GM23248 (cell line): ENCODE measurements at regions not wholly inside any gene's neighbourhood (a gene's known extent, or its start where the extent isn't known, plus 50 kb on each side); places are given as distances from the start of the nearest gene placed in this dataset.

Experiments used
- DNase-seq: peaks from one replicate; pipeline ENCODE4 v3.0.0-alpha.2; 2015
- H2AFZ ChIP-seq: fragments of 200-600 bp; sonication (generic); 2 replicates; pipeline ENCODE4 v1.6.1; 2016; ENCODE audit warnings: antibody characterized with exemption
- H3F3A ChIP-seq: fragments of 200-600 bp; sonication (generic); 2 replicates; pipeline ENCODE4 v1.6.1; 2016; ENCODE audit warnings: mild to moderate bottlenecking, antibody characterized with exemption, mixed run types; ENCODE audit not compliant: insufficient read depth
- H3K27ac ChIP-seq: fragments of 200-600 bp; sonication (generic); 2 replicates; pipeline ENCODE4 v1.5.1; 2016; ENCODE audit warnings: mild to moderate bottlenecking
- H3K27me3 ChIP-seq: fragments of 200-600 bp; sonication (generic); replicated peaks from 2 replicates; pipeline ENCODE4 v1.6.1; 2016; ENCODE audit warnings: mild to moderate bottlenecking; ENCODE audit not compliant: insufficient read depth
- H3K36me3 ChIP-seq: fragments of 200-600 bp; sonication (generic); 2 replicates; pipeline ENCODE4 v1.6.1; 2016; ENCODE audit warnings: low read depth, mild to moderate bottlenecking
- H3K4me1 ChIP-seq: fragments of 200-600 bp; sonication (generic); 2 replicates; pipeline ENCODE4 v1.6.1; 2016; ENCODE audit warnings: mild to moderate bottlenecking; ENCODE audit not compliant: insufficient read depth
- H3K4me2 ChIP-seq: fragments of 200-600 bp; sonication (generic); one replicate; pipeline ENCODE4 v1.6.1; 2016; ENCODE audit warnings: mild to moderate bottlenecking; ENCODE audit not compliant: unreplicated experiment
- H3K4me3 ChIP-seq: fragments of 200-600 bp; sonication (generic); 2 replicates; pipeline ENCODE4 v1.5.1; 2016; ENCODE audit warnings: mild to moderate bottlenecking
- H3K79me2 ChIP-seq: fragments of 200-600 bp; sonication (generic); 2 replicates; pipeline ENCODE4 v1.6.1; 2016; ENCODE audit warnings: mild to moderate bottlenecking; ENCODE audit not compliant: insufficient read depth
- H3K9ac ChIP-seq: fragments of 200-600 bp; sonication (generic); 2 replicates; pipeline ENCODE4 v1.6.1; 2016; ENCODE audit warnings: mild to moderate bottlenecking
- H3K9me2 ChIP-seq: fragments of 200-600 bp; sonication (generic); 2 replicates; pipeline ENCODE4 v1.6.1; 2016; ENCODE audit warnings: mixed run types, mild to moderate bottlenecking, moderate library complexity; ENCODE audit not compliant: insufficient read depth
- H3K9me3 ChIP-seq: fragments of 200-600 bp; sonication (generic); one replicate; pipeline ENCODE4 v1.6.1; 2017; ENCODE audit warnings: low read depth
- H4K20me1 ChIP-seq: fragments of 200-600 bp; sonication (generic); 2 replicates; pipeline ENCODE4 v1.6.0; 2016; ENCODE audit not compliant: insufficient read depth
- EZH2 ChIP-seq: fragments of 200-600 bp; sonication (generic); IDR thresholded peaks from 2 replicates; pipeline ENCODE4 v1.6.1; 2018; ENCODE audit warnings: antibody characterized with exemption, mild to moderate bottlenecking; ENCODE audit not compliant: insufficient read depth, poor library complexity, severe bottlenecking
- EZH2phosphoT487 ChIP-seq: fragments of 200-600 bp; sonication (generic); IDR thresholded peaks from 2 replicates; pipeline ENCODE4 v1.6.1; 2018; ENCODE audit warnings: antibody characterized with exemption, moderate library complexity, mild to moderate bottlenecking, low read depth; ENCODE audit not compliant: insufficient read depth
- WGBS, 2 experiments: methylation state at CpG; one replicate each; pipeline ENCODE4 v1.1.6; 2015 to 2017; ENCODE audit warnings: low lambda C conversion rate in 2 of 2, low coverage in 1 of 2; ENCODE audit errors: missing lambda C conversion rate in 2 of 2; 5-methylcytosine and 5-hydroxymethylcytosine counted together
- in situ Hi-C: fragments of 300-500 bp; cut with MboI; formaldehyde crosslinking; loops from 2 replicates; pipeline ENCODE4 v1.15.0; 2020

GRCh38 chr12:43177276-43177675, 374.7 kb downstream of the ADAMTS20 start:
- no peaks in the 10 kb centered on the region for H4K20me1 ChIP-seq

GRCh38 chr12:43169115-43169681, 382.8 kb downstream of the ADAMTS20 start:
- no peaks in the 10 kb centered on the region for H3F3A ChIP-seq
- 62 to 67% methylated on average over 3 of the region's 3 CpGs for WGBS, 2 experiments
- TF ChIP-seq EZH2phosphoT487 (no peak), EZH2 (no peak)

More at GRCh38 chr12:43177276-43177675, 374.7 kb downstream of the ADAMTS20 start:
- Histone ChIP-seq H2AFZ (no peak overlapping the region), H3K9me2 (no peaks in the 10 kb centered on the region), H3K27ac (no peak overlapping the region), H3K4me1 (no peaks in the 10 kb centered on the region), H3K9me3 (no peaks in the 10 kb centered on the region), H3K4me3 (no peak overlapping the region), H3K79me2 (no peaks in the 10 kb centered on the region), H3K4me2 (no peak overlapping the region), H3K36me3 (no peaks in the 10 kb centered on the region), H3K27me3 (no peaks in the 10 kb centered on the region), H3F3A (no peaks in the 10 kb centered on the region), H3K9ac (no peak overlapping the region)
- WGBS, 2 experiments: 10 to 17% methylated on average over 2 of the region's 2 CpGs
- in situ Hi-C loops: no loop called here
- DNase-seq: no peak
- no peak for TF ChIP-seq EZH2phosphoT487
- no peak for TF ChIP-seq EZH2

GRCh38 chr12:43167691-43168090, 384.3 kb downstream of the ADAMTS20 start:
- H3K4me2 ChIP-seq: no peak overlapping the region
- whole genome bisulfite sequencing, 2 experiments: 92 to 93% methylated on average over 3 of the region's 3 CpGs
- in situ Hi-C loops: no loop called here
- no peaks in the 10 kb centered on the region for H3K79me2 ChIP-seq
- DNase-seq: no peak
- H3K9ac ChIP-seq: no peak overlapping the region
- TF ChIP-seq EZH2: no peak
- TF ChIP-seq EZH2phosphoT487: no peak
- no peaks in the 10 kb centered on the region for H3K9me2 ChIP-seq
- no peak overlapping the region for H2AFZ ChIP-seq
- no peak overlapping the region for H3K27ac ChIP-seq
- H3K27me3 ChIP-seq: no peaks in the 10 kb centered on the region
- no peak overlapping the region for H3K4me3 ChIP-seq
- no peaks in the 10 kb centered on the region for H3K9me3 ChIP-seq
- H3K4me1 ChIP-seq: no peaks in the 10 kb centered on the region
- H4K20me1 ChIP-seq: no peaks in the 10 kb centered on the region
- no peaks in the 10 kb centered on the region for H3K36me3 ChIP-seq
- no peaks in the 10 kb centered on the region for H3F3A ChIP-seq

More at GRCh38 chr12:43169115-43169681, 382.8 kb downstream of the ADAMTS20 start:
- no peaks in the 10 kb centered on the region for H3K9me3 ChIP-seq
- no peaks in the 10 kb centered on the region for H4K20me1 ChIP-seq
- H3K9me2 ChIP-seq: no peaks in the 10 kb centered on the region
- H2AFZ ChIP-seq: peak overlapping the region; percentile 41
- H3K79me2 ChIP-seq: no peaks in the 10 kb centered on the region
- in situ Hi-C loops: no loop called here
- no peaks in the 10 kb centered on the region for H3K4me1 ChIP-seq
- no peak overlapping the region for H3K4me2 ChIP-seq
- no peak for DNase-seq
- H3K4me3 ChIP-seq: no peak overlapping the region
- no peaks in the 10 kb centered on the region for H3K36me3 ChIP-seq
- H3K27ac ChIP-seq: no peak overlapping the region
- H3K9ac ChIP-seq: no peak overlapping the region
- H3K27me3 ChIP-seq: no peaks in the 10 kb centered on the region

- WGBS, 2 experiments: 86 to 98% methylated on average over 2 of the region's 2 CpGs
- TF ChIP-seq EZH2: no peak
- TF ChIP-seq EZH2phosphoT487: no peak
Observed at GRCh38 chr12:43165351-43165750, 386.7 kb downstream of the ADAMTS20 start.

GRCh38 chr12:43162138-43162537, 389.9 kb downstream of the ADAMTS20 start:
- Histone ChIP-seq H3K9me3 (no peaks in the 10 kb centered on the region), H3K27ac (no peak overlapping the region), H3K4me2 (no peak overlapping the region), H3K4me3 (no peak overlapping the region), H4K20me1 (no peaks in the 10 kb centered on the region), H3K9ac (no peak overlapping the region), H3K79me2 (no peaks in the 10 kb centered on the region), H3K27me3 (no peaks in the 10 kb centered on the region), H3K4me1 (0 out of 2 replicates have a peak, but pooled peaks cover under 1% of the 10 kb centered on the region), H3F3A (no peaks in the 10 kb centered on the region), H3K36me3 (no peaks in the 10 kb centered on the region), H2AFZ (no peak overlapping the region), H3K9me2 (no peaks in the 10 kb centered on the region)
- DNase-seq: no peak
- in situ Hi-C loops: no loop called here
- 93 to 95% methylated on average over 3 of the region's 3 CpGs for WGBS, 2 experiments
- TF ChIP-seq EZH2 (no peak), EZH2phosphoT487 (no peak)

More at GRCh38 chr12:43165351-43165750, 386.7 kb downstream of the ADAMTS20 start:
- Histone ChIP-seq H3K4me2 (no peak overlapping the region), H3K9ac (no peak overlapping the region), H3K27me3 (no peaks in the 10 kb centered on the region), H3K36me3 (no peaks in the 10 kb centered on the region), H3K27ac (no peak overlapping the region), H3K79me2 (no peaks in the 10 kb centered on the region), H3F3A (no peaks in the 10 kb centered on the region), H3K9me3 (no peaks in the 10 kb centered on the region), H3K9me2 (no peaks in the 10 kb centered on the region), H3K4me3 (no peak overlapping the region), H2AFZ (no peak overlapping the region), H3K4me1 (no peaks in the 10 kb centered on the region), H4K20me1 (no peaks in the 10 kb centered on the region)
- in situ Hi-C loops: no loop called here
- DNase-seq: no peak
